GM21381 (cell line): ENCODE measurements at regions not wholly inside any gene's neighbourhood (a gene's known extent, or its start where the extent isn't known, plus 50 kb on each side); places are given as distances from the start of the nearest gene placed in this dataset.
"Not testable (repeated sequence)": the region's sequence is repeated elsewhere in the genome, so short reads cannot be mapped to it uniquely, and the experiment has no call there.

Experiments used
- ATAC-seq: cut with Tn5 transposase; IDR thresholded peaks from one replicate; pipeline ENCODE4 v1.9.1; 2021; ENCODE audit warnings: mild to moderate bottlenecking, moderate library complexity; ENCODE audit not compliant: unreplicated experiment

- ATAC-seq = not testable (repeated sequence)
These were observed 814.3 kb upstream of the VRK2 start for GRCh38 chr2:57232341-57232740.

GRCh38 chr2:57251495-57251894 is 795.1 kb upstream of the VRK2 start:
- not testable (repeated sequence) for ATAC-seq

- not testable (repeated sequence) for ATAC-seq
These were observed 770.2 kb upstream of the VRK2 start for GRCh38 chr2:57276408-57276807.

GRCh38 chr2:57278451-57278850 is 768.2 kb upstream of the VRK2 start:
- no peak for ATAC-seq

- ATAC-seq = no peak
These were observed 755.4 kb upstream of the VRK2 start for GRCh38 chr2:57291209-57291608.

- ATAC-seq = no peak
These were observed 749.6 kb upstream of the VRK2 start for GRCh38 chr2:57296795-57297517.

GRCh38 chr2:57313678-57314077 is 732.9 kb upstream of the VRK2 start:
- ATAC-seq = no peak

- ATAC-seq = no peak
These were observed 731.9 kb upstream of the VRK2 start for GRCh38 chr2:57314682-57315081.

- ATAC-seq = no peak
These were observed 716.2 kb upstream of the VRK2 start for GRCh38 chr2:57330447-57330846.

- no peak for ATAC-seq
These were observed 713.4 kb upstream of the VRK2 start for GRCh38 chr2:57333221-57333620.

- no peak for ATAC-seq
These were observed 703.1 kb upstream of the VRK2 start for GRCh38 chr2:57343391-57344006.

- no peak for ATAC-seq
These were observed 678.4 kb upstream of the VRK2 start for GRCh38 chr2:57368190-57368589.

GRCh38 chr2:57370882-57371585 is 675.6 kb upstream of the VRK2 start:
- ATAC-seq = no peak

- no peak for ATAC-seq
These were observed 674.2 kb upstream of the VRK2 start for GRCh38 chr2:57372237-57372984.

- ATAC-seq = no peak
These were observed 673.1 kb upstream of the VRK2 start for GRCh38 chr2:57373530-57373929.

GRCh38 chr2:57376985-57377384 is 669.6 kb upstream of the VRK2 start:
- no peak for ATAC-seq

- ATAC-seq = no peak
These were observed 660.3 kb upstream of the VRK2 start for GRCh38 chr2:57386305-57386704.

GRCh38 chr2:57396355-57397098 is 650.1 kb upstream of the VRK2 start:
- ATAC-seq = no peak

- no peak for ATAC-seq
These were observed 648.9 kb upstream of the VRK2 start for GRCh38 chr2:57397550-57398360.

GRCh38 chr2:57399057-57399456 is 647.5 kb upstream of the VRK2 start:
- ATAC-seq = no peak
